GM21723 (cell line): ENCODE measurements at regions not wholly inside any gene's neighbourhood (a gene's known extent, or its start where the extent isn't known, plus 50 kb on each side); places are given as distances from the start of the nearest gene placed in this dataset.
"Not testable (repeated sequence)": the region's sequence is repeated elsewhere in the genome, so short reads cannot be mapped to it uniquely, and the experiment has no call there.

Experiments
- ATAC-seq: cut with Tn5 transposase; IDR thresholded peaks from one replicate; pipeline ENCODE4 v1.9.1; 2021; ENCODE audit warnings: mild to moderate bottlenecking, moderate library complexity; ENCODE audit not compliant: unreplicated experiment

DNA sequence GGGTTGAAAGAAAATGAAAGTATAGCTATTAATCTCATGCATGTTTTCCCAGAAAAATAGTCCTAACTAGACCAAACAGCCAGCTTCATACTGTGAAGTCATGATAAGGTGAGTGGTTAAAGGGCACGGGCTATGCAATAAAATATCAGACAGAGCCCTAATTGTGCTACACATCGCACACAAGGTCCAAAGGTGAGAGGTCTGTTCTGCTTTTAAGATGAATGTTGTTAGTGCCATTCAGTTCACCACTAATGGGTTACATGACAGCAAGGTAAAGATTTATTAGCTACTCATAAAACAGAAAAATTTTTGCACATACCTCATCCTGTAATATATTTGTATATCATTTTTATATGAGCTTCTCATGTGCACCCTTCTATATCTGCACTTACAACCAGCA is 105.0 kb upstream of the STK17B start:
- no peak for ATAC-seq

DNA sequence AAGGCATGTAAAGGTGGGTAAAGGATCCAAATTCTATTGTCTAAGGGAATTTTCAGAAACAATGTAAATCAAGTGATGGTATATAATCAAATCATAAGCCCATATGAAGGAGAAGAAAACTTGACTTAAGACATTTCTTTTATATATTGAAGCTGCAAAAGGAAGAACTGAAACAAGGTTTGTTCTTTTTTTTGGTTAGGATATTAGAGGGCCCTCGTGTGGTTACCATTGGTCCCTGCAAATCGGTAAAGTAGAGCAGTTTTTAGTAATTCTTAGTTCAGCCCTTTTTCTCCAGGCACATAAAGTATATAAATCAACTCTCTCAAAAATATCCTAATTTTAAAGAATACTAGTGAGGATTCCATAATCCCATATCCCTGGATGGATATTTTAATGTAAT is 105.6 kb upstream of the STK17B start:
- ATAC-seq, result peak; percentile 55

DNA sequence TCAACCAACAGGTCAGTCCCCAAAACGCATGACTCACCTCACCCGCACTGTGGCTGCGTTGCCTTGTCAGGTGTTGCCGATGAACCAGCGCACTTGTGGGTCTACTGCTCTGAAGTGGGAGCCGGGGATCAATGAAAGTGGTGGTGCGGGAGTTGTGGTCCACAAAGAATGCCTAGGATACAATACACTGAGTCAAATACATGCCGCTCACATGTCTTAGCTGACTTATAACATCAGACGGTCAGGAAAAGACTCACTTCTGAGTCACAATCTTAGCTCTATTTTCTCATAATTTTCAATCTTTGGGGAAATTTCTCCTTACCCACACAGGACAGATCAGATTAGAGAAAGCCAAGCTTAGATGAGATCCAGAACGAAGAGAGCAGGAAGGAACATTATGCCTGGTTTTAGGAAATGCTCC is 107.1 kb upstream of the STK17B start:
- ATAC-seq, result no peak

DNA sequence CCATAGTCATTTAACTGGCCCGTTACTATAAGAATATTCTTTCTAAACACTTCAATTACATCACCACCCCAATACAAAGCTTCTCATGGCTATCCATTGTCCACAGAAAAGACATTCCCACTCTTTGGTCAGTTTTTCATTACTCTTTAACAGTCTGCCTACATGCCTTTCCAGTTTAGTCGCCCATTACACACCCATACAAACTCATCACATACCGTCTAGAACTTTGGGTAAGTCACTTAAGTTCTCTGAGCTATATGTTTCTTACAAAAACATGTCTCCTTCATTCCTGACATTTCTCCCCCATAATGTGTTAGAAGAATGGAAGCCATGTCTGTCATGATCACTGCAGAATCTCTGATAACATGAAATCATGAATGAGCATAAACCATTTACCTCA is 108.2 kb upstream of the STK17B start:
- no peak for ATAC-seq

DNA sequence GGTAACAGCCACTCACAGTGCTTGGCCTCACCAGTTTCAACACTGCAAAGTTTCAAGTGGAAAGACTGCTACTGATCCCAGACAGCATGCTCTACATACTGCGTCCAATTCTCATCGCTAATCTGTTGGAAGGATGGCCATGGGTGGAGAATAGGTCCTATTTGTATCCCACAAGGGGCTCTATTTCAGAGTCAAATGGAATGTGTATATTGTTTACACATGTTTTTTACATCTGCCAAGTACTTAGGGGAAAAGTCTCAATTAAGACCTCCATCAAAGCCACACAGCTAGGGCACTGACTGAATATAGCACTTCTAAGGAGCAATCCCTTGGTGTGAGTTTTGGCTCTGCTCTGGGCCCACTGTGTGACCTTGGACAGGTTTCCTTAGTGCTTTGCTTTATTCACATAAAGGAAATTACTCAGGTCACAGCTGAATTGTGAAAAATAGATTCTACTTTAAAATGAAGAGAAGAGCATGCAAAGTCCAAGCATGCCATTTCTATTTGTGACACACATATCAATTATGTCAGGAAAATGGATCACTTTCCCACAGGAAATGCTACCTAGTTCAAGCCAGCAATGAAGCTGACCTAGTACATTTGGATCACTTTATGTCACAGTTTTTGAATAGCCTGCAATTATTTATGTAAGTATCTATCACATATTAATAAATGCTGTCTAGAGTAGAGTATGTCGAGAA is 112.9 kb upstream of the STK17B start:
- ATAC-seq, result no peak

DNA sequence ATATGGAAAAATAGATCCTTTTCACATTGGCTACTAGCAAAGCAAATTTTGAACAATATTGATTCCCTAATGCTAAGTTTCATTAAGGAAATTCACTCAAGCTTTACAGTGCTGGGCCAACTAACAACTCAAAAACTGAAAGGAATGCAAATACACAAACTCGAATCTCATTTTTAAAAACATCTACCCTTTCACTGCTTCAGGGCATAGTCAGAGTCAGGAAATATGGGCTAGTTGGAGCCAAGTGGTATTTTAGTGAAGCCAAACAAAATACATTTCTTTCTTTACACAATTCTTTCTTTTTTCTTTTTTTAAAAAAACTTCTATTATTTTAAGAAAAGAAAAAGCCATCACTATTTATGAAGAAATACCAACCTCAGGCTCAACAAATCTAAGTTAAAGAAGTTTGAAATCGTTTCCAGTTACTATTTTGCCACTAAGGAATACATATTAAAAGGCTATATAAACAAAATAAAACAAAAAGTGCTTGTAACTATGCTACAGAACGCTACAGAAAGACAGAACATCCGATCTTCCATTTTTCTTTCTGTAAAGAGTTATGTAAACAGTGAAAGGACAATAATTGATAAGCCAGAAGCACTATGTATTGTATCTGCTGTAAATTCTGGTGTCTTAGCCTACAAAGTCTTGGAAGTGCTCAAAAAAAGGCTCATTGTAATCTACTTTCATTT is 113.6 kb upstream of the STK17B start:
- ATAC-seq, result no peak

DNA sequence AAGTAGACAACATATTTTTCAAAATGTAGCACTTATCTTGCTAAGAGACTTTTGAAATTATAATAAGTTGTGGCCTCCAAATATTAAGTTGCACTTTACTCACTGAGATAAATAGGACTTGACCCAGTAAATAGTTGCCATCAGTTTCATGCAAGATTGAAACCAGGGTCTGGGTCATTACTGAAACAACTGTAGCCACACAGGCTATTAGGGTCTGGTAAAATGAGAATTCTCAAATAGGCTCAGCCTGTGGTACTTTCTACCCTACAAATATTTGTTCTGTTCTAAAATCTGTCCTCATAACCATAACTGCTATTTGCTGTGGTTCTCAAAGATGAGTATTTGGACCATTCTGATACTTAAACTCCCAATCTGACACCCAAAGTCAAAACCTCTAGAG is 115.4 kb upstream of the STK17B start:
- ATAC-seq, result peak; percentile 50

DNA sequence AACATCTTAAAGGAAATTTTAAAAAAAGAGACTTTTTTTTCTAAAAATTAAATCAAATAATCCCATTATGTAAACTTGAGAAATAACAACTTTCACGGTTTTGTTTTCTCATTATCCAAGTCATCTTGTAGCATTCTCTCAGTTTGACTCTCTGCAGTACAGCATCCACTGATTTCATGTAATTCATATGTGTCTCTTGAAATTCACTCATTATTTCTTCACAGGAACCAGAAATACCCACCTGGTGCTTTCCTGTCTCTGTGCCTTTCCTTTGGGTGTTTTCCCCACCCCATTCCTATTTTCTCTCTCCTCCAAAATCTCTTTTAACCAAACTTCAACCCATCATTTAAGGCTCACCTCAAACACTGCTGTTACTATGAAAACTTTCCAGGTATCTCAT is 116.1 kb upstream of the STK17B start:
- no peak for ATAC-seq

DNA sequence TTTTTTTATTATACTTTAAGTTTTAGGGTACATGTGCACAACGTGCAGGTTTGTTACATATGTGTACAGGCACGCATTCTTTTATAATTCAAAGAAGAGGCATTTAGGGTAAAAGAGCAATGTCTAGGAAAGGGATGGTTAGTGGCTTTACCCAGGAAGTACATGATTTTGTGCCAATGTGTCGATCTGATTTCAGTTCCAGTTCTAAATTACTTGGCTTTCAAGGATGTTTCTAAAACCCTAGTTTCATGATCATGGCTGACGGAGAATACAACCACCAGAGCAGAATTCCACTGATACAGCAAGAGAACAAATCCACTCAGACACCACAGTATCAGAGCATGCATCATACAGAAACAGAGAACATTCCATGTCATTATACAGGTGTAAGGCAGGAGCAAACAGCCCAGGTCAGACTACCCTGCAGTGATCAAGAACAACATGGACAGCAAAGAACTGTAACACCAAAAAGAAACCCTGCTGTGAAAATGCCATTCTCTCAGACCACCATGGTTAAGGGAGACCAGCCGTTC is 116.7 kb upstream of the STK17B start:
- no peak for ATAC-seq

DNA sequence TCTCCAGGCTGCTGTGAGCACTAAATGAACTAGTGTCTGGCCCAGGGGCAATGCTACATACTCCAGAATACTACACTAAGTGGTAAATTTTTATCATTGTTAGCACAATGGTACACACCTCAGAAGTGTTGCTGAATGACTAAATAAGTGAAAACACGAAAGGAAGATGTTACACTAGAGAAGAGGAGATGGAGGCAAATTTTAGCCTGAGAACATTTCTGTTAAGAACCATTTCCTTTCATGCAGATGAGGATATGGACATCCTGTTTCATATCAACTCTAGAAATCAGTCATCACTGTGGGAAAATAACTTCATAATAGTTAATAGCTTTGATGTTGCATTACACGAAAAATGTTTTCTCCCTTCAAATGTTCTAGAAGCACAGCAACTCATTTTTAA is 117.6 kb upstream of the STK17B start:
- no peak for ATAC-seq

DNA sequence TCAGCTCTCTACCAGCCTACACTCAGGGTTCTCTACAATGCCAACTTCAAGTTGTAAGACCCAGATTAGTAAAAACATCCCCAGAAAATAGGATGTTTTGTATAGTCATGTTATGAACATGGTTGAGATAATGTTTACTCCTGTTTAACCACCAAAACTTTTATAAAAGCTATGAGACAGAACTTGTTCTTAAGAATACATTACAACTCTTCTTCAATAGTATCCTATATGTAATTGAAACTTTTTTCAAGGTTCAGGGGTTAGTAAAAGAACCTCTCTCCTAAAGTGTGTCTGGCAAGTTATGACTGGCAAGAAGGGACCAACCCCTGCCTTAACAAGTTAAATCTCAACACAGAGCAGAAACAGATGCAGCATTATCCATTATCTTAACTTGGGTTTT is 118.8 kb upstream of the STK17B start:
- no peak for ATAC-seq

DNA sequence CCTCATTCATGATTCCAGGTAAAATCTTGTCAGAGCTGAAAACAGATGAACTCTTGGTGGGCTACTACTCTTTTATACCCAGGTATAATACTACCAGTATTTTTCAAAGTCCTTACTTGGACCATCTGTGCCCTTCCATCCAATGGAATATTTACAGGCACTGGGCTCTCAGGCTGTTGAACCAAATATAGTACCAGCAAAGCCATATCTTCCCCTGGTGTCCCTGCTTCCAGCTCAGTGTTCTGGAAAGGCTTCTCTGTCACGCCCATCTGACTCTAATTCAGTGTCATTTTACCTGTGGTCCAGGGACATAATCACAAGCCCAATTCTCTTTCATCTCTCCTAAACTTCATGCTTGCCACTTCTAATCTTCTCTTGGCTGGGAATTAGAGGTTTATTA is 119.2 kb upstream of the STK17B start:
- no peak for ATAC-seq

DNA sequence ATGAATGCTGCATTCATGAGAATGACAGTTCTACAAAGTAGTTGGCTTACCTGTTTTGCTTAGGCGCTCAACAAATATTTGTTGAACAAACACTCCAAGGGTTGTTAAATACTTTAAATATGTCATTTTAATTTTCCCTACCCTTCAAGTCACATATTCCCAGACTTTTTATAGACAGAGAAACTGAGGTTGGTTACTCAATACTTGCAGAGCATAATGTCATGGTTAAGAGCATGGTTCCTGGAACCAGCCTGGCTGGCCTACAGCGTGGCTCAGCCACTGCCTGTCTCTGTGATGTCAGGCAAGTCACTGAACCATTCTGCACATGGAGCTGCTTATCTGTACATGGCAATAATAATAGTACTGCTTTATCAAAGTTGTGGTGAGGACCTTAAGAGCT is 120.0 kb upstream of the STK17B start:
- ATAC-seq, result no peak

DNA sequence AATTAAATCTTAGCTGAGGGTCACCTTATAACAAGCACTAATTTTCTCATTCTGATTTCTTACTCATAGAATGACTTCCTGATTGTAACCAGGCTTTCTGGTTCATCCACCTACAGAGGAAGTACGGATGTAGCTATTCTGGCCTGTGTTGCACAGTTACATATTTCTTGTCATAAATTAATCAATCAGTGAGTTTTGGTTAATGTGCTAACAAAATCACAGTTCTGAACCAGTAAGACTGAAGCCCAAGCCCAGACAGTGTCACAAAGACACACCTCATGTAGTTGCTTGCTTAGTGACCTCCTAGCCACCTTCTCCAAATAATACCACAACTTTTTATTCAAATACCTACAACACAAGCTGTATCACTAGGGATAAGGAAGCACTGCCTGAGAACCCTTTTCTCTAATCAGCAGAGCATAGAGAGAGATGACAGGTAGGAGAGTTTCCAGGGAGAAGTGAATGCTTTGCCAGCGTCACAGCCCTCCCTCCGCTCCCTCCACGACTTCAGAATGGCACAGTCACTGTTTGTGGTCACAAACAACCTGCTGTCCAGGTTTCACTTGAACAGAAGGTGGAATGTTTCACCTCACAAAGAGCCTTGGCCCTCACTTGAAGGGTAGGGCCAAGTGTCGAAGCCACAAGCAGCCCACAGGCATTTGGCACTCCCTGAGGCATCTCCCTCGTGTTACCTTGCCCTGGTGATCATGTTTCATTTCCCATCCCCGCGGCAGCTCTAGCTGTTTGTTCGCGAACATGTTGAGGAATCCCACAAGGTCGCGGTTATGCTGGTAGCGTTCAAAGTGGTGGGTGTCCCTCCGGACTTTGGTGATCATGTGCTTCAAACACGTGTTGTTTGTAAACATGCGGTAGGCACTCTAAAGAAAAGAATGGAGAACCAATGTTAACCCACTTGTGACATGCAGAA is 120.8 kb upstream of the STK17B start:
- no peak for ATAC-seq

DNA sequence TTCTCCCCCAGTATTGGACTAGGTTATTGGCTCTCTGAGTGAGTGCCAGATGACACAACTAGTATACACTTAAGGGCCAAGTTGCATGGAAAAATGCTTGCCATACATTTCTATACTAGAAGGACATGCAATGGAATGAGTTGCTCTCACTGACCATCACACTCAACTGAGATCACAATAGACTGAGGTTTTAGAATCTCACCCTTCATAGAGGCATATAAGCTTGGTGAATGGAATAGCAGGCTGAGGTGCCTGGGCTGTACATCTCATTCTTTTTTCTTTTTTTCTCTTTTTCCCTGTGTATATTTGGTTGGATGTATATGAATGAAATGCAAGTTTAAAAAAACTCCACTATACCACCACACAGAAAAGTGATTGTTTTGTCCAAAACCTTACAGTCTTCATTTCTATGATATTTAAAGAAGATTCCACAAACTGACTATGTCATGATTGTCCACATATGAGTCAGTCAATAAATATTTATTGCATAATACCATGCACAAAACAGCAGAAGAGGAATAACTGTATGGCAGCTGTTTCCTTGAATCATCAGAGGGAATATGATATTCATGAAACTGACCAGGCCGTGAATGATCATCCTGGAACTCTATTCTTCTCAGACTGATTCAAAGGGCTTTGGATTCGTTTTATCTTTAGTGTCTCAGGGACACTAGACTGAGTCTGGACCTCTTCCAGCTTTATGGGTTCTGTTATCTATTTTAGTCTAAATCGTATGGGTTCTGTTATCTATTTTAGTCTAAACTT is 122.6 kb upstream of the STK17B start:
- no peak for ATAC-seq

DNA sequence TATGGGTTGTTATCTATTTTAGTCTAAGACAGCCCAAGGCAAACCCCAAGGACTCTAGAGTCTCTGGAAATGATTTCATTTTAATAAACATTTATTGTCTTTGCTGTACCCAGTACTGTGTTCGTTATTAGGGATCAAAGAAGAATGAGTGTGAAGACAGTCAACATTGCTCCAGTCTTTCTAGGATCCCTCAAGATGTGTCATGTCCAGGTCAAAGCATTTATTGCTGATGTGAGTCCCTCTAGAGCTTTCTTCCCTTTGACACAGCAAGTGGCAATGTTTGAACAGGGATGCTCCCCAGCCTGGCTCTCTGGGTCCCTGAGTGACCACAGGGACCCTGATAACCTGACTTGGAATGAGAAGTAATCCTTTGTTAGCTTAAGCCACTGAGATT is 123.1 kb upstream of the STK17B start:
- no peak for ATAC-seq

DNA sequence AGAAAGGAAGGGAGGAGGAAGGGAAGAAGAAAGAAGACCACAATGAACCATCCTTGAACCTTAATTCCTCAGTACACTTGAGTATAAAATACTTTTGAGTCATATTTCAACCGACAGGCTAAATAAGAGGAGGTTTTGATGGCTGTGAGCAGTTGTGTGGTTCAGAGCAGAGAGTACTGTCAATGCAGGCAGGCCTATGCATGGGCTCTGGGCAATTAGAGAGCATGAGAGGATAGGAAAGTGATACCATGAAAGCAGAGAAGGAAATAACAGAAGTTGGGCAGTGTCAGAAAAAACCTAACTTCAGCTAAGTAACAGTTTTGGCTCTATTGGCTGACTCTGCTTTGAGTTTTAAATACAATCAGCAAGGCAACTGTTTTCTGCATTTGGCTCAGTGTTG is 123.6 kb upstream of the STK17B start:
- peak; percentile 60 for ATAC-seq

DNA sequence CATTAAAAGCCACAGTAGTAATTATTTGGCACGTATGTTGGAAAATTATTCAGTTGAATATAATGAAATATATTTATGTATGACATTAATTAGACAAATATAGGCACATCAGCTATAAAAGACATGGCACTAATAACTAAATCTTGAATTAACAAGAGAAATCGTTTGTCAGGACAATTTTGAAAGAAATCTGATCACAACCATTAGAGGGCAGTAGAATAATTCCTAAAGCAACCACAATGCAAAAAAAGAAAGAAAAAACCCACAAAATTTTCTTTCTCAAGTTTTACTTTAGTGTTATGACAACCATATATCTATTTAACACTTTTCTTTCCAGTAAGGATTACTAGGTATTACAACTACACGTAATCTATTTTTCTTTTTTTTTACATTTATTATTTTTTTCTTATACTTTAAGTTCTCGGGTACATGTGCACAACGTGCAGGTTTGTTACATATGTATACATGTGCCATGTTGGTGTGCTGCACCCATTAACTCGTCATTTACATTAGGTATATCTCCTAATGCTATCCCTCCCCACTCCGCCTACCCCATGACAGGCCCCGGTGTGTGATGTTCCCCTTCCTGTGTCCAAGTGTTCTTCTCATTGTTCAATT is 126.8 kb upstream of the STK17B start:
- not testable (repeated sequence) for ATAC-seq

DNA sequence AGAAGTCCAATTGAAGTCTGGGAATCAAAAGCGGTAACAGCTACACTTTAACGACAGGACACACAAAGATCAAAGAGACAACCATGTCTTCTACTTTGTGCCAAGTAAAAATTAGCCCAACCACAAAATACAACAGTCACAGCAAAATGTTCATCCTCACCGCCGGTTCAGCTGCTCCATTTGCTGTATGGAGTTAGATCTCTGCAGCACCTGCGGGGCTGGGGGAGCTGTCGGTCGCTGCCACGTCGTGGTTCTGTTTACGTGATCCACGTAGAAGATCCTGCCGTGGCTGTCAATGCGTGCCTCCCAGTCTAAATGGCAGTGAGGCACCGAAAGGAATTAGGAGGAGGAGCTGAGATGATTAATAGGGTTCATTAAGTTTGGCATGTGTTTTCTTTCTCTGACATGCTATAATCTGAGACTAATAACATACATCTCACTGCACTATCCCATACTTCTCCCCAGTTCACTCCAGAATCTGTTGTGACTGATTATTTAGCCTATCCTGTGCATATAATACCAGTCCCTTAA is 136.5 kb upstream of the STK17B start:
- ATAC-seq, result no peak

DNA sequence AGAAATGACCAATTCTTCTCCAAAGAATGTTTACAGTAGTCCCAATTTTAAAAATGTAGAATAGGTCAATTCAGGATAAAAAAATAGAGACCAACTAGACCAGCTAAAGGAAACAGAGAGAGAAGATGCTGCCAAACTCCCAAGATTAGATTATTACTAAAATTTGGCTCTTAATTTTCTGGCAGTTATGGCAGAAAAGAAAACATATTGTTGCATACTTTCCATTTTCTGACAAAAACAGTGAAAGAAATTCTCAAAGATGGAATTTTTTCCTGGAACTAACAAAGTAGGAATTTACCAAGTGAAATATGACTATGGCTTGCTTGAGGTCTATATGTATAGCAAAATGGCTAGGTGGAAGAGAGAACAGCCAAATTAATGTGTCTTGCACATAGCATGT is 138.3 kb upstream of the STK17B start:
- no peak for ATAC-seq
